PC-9 (cell line): ENCODE measurements at regions not wholly inside any gene's neighbourhood (a gene's known extent, or its start where the extent isn't known, plus 50 kb on each side); places are given as distances from the start of the nearest gene placed in this dataset.

Experiments used
- CTCF ChIP-seq: fragments of 200-600 bp; sonication (generic); conservative IDR thresholded peaks from 2 replicates; pipeline ENCODE4 v1.6.1; 2017; ENCODE audit warnings: mixed run types, antibody characterized with exemption, mild to moderate bottlenecking, moderate library complexity
- EZH2 ChIP-seq: fragments of 200-600 bp; sonication (generic); IDR thresholded peaks from 2 replicates; pipeline ENCODE4 v1.8.0; 2017; ENCODE audit warnings: antibody characterized with exemption, low read depth

- TF ChIP-seq CTCF (no peak), EZH2 (no peak)
These were observed 76.2 kb downstream of the CYRIA start for GRCh38 chr2:16589465-16589864.
